HepG2 (cell line): ENCODE measurements at regions not wholly inside any gene's neighbourhood (a gene's known extent, or its start where the extent isn't known, plus 50 kb on each side); places are given as distances from the start of the nearest gene placed in this dataset.

Source experiments
- ATAC-seq: fragments of 200-7000 bp; cut with Tn5 transposase; 3 replicates; pipeline ENCODE4 v1.9.1; 2020; ENCODE audit warnings: mild to moderate bottlenecking, moderate library complexity
- BruUV-seq: library from RNA; stranded (reverse); fragments of 400-500 nt; replicated peaks from 2 replicates; lab custom pipeline; 2021; lab: Mats Ljungman, UMichigan
- CTCF ChIA-PET: fragments of 300-600 bp; formaldehyde crosslinking; extraction: SDS; loops from one replicate; lab custom pipeline; 2021; ENCODE audit warnings: low total read pairs, inconsistent platforms, low intra/inter-chr PET ratio; lab: Yijun Ruan, JAX
- POLR2A ChIA-PET: fragments of 350-600 bp; sonication (Branson Sonifier 250); formaldehyde crosslinking; loops from one replicate; lab custom pipeline; 2020; ENCODE audit warnings: antibody characterized with exemption, inconsistent platforms; lab: Yijun Ruan, JAX
- DNase-seq: peaks from one replicate; pipeline ENCODE4 v3.0.0-alpha.2; 2015; ENCODE audit warnings: low spot score
- FAIRE-seq: peaks from 3 replicates; lab custom pipeline; 2011; peaks lifted over from hg19 to GRCh38; lab: Jason Lieb, UNC
- H2AFZ ChIP-seq: one replicate; pipeline ENCODE4 v1.6.1; 2011; ENCODE audit warnings: low read length, inconsistent platforms
- H3K27ac ChIP-seq: fragments of 300-600 bp; 3 replicates; pipeline ENCODE4 v1.8.0; 2011; ENCODE audit warnings: mixed run types, mild to moderate bottlenecking, mixed read lengths, low read length, inconsistent platforms; ENCODE audit not compliant: insufficient read depth; ENCODE audit errors: extremely low read length
- H3K27me3 ChIP-seq, 2 experiments: fragments of 200-600 bp in 1 of 2; 2 replicates in 1 of 2; 3 replicates in 1 of 2; pipeline versions ENCODE4 v1.6.0 to v1.8.0; 2011; ENCODE audit warnings: low read length in 2 of 2, mild to moderate bottlenecking in 2 of 2, moderate library complexity in 2 of 2, inconsistent platforms in 1 of 2; ENCODE audit not compliant: insufficient read depth in 2 of 2, control insufficient read depth in 1 of 2
- H3K36me3 ChIP-seq, 2 experiments: fragments of 200-600 bp in 1 of 2; replicated peaks in 1 of 2; 2 replicates in 1 of 2; 3 replicates in 1 of 2; pipeline versions ENCODE4 v1.5.1 to v1.8.0; 2011; ENCODE audit warnings: low read length in 2 of 2, inconsistent platforms in 1 of 2; ENCODE audit not compliant: insufficient read depth in 2 of 2, control insufficient read depth in 1 of 2
- H3K4me1 ChIP-seq: 2 replicates; pipeline ENCODE4 v1.5.1; 2012; ENCODE audit warnings: low read length, inconsistent platforms; ENCODE audit not compliant: insufficient read depth
- H3K4me2 ChIP-seq: 2 replicates; pipeline ENCODE4 v1.6.0; 2011; ENCODE audit warnings: low read depth, low read length, inconsistent platforms
- H3K4me3 ChIP-seq, 3 experiments: fragments of 200-600 bp in 1 of 3; sonication (generic), shearing (Covaris generic) in 1 of 3; replicated peaks in 1 of 3; 2 replicates each; pipeline ENCODE4 v1.5.1; 2011 to 2016; ENCODE audit warnings: low read length in 3 of 3, inconsistent platforms in 2 of 3, low read depth in 2 of 3, mild to moderate bottlenecking in 2 of 3, control low read depth in 1 of 3, mixed read lengths in 1 of 3; ENCODE audit not compliant: insufficient read depth in 1 of 3
- H3K79me2 ChIP-seq: one replicate; pipeline ENCODE4 v1.6.1; 2011; ENCODE audit warnings: low read length, inconsistent platforms; ENCODE audit not compliant: insufficient read depth
- H3K9ac ChIP-seq: 2 replicates; pipeline ENCODE4 v1.6.0; 2011; ENCODE audit warnings: mild to moderate bottlenecking, low read depth, low read length, inconsistent platforms; ENCODE audit not compliant: insufficient read depth
- H3K9me3 ChIP-seq: 2 replicates; pipeline ENCODE4 v1.5.1; 2012; ENCODE audit warnings: mild to moderate bottlenecking, low read length
- H4K20me1 ChIP-seq: 2 replicates; pipeline ENCODE4 v1.6.0; 2011; ENCODE audit warnings: inconsistent platforms, mild to moderate bottlenecking, low read length, moderate library complexity; ENCODE audit not compliant: insufficient read depth
- ARID4A ChIP-seq: sonication (generic); formaldehyde crosslinking; IDR thresholded peaks from 2 replicates; pipeline ENCODE4 v1.5.0; 2020; ENCODE audit warnings: mild to moderate bottlenecking, missing genetic modification reagents, borderline replicate concordance
- DR1 ChIP-seq: sonication (generic); formaldehyde crosslinking; IDR thresholded peaks from 2 replicates; pipeline ENCODE4 v1.8.0; 2021; ENCODE audit warnings: mild to moderate bottlenecking, missing genetic modification reagents, inconsistent platforms
- GFI1 ChIP-seq: sonication (generic); formaldehyde crosslinking; IDR thresholded peaks from 2 replicates; pipeline ENCODE4 v1.5.0; 2020; ENCODE audit warnings: missing genetic modification reagents, mild to moderate bottlenecking, borderline replicate concordance
- GZF1 ChIP-seq: sonication (generic); formaldehyde crosslinking; IDR thresholded peaks from 2 replicates; pipeline ENCODE4 v1.5.1; 2020; ENCODE audit warnings: mild to moderate bottlenecking, missing genetic modification reagents
- HNRNPH1 ChIP-seq: fragments of 200-400 bp; formaldehyde crosslinking; optimal IDR thresholded peaks from 2 replicates; pipeline ENCODE3; 2017; ENCODE audit warnings: mild to moderate bottlenecking, low read depth, low read length
- MEF2D ChIP-seq: sonication (generic); formaldehyde crosslinking; IDR thresholded peaks from 2 replicates; pipeline ENCODE4 v1.5.1; 2020; ENCODE audit warnings: mild to moderate bottlenecking, missing genetic modification reagents
- NBN ChIP-seq: fragments of 450-650 bp; conservative IDR thresholded peaks from 2 replicates; pipeline ENCODE4 v1.6.1; 2017
- NFKB2 ChIP-seq: sonication (generic); formaldehyde crosslinking; IDR thresholded peaks from 2 replicates; pipeline ENCODE4 v1.4.0; 2020; ENCODE audit warnings: missing genetic modification reagents, borderline replicate concordance
- POGK ChIP-seq: sonication (generic); formaldehyde crosslinking; conservative IDR thresholded peaks from 2 replicates; pipeline ENCODE4 v1.8.0; 2022; ENCODE audit warnings: mild to moderate bottlenecking, moderate library complexity, missing genetic modification reagents
- POLR2A ChIP-seq, 2 experiments: IDR thresholded peaks; 2 replicates each; pipeline ENCODE4 v1.6.1; 2011; ENCODE audit warnings: low read depth in 2 of 2, low read length in 2 of 2, mild to moderate bottlenecking in 1 of 2, moderate library complexity in 1 of 2; ENCODE audit not compliant: insufficient read depth in 1 of 2
- TBX3 ChIP-seq: fragments of 450-650 bp; IDR thresholded peaks from 2 replicates; pipeline ENCODE4 v1.6.1; 2017; ENCODE audit warnings: antibody characterized with exemption, mild to moderate bottlenecking, inconsistent platforms, borderline replicate concordance
- ZBTB44 ChIP-seq: sonication (generic); formaldehyde crosslinking; IDR thresholded peaks from 2 replicates; pipeline ENCODE4 v1.4.0; 2020; ENCODE audit warnings: missing genetic modification reagents
- ZNF333 ChIP-seq: sonication (generic); formaldehyde crosslinking; IDR thresholded peaks from 2 replicates; pipeline ENCODE4 v1.4.0; 2020; ENCODE audit warnings: mild to moderate bottlenecking, missing genetic modification reagents, borderline replicate concordance
- ZNF383 ChIP-seq: sonication (generic); formaldehyde crosslinking; IDR thresholded peaks from 2 replicates; pipeline ENCODE4 v1.4.0; 2020; ENCODE audit warnings: missing genetic modification reagents, mild to moderate bottlenecking, borderline replicate concordance
- ZNF724P ChIP-seq: sonication (generic); formaldehyde crosslinking; IDR thresholded peaks from 2 replicates; pipeline ENCODE4 v1.8.0; 2022; ENCODE audit warnings: missing genetic modification reagents, borderline replicate concordance
- ZNF766 ChIP-seq: sonication (generic); formaldehyde crosslinking; IDR thresholded peaks from 2 replicates; pipeline ENCODE4 v1.5.0; 2020; ENCODE audit warnings: missing genetic modification reagents, borderline replicate concordance
- ZNF775 ChIP-seq: sonication (generic); formaldehyde crosslinking; IDR thresholded peaks from 2 replicates; pipeline ENCODE4 v1.4.0; 2020; ENCODE audit warnings: missing genetic modification reagents, mild to moderate bottlenecking, moderate library complexity, borderline replicate concordance
- WGBS: methylation state at CpG from one replicate; pipeline ENCODE4 v1.1.6; 2017; ENCODE audit warnings: low lambda C conversion rate; 5-methylcytosine and 5-hydroxymethylcytosine counted together
- in situ Hi-C: cut with HindIII; loops from 2 replicates; pipeline ENCODE4 v1.10.0; 2017; ENCODE audit warnings: low pct_unique_long_range_greater_than_20kb; ENCODE audit not compliant: extremely low pct_ligation_motif_present
- intact Hi-C: fragments of 100-400 bp; cut with micrococcal nuclease; formaldehyde crosslinking; loops from one replicate; pipeline ENCODE4 v1.10.0; 2022; ENCODE audit not compliant: unreplicated experiment

- ChIA-PET CTCF (no interaction called here), POLR2A (no interaction called here)
- Histone ChIP-seq H3K4me1 (no peaks in the 10 kb centered on the region), H4K20me1 (no peaks in the 10 kb centered on the region), H3K4me2 (no peak overlapping the region), H3K9ac (no peak overlapping the region), H3K36me3 (no peaks in the 10 kb centered on the region), H3K27ac (no peak overlapping the region), H3K9me3 (no peaks in the 10 kb centered on the region), H3K4me3 (no peak overlapping the region), H3K27me3 (0 out of 5 replicates have a peak, but pooled peaks cover 0 to 11% of the 10 kb centered on the region in 2 experiments), H3K79me2 (no peaks in the 10 kb centered on the region), H2AFZ (no peak overlapping the region)
- TF ChIP-seq POLR2A (IDR thresholded peaks at IDR 0.05; ENCODE audit: insufficient read depth in 1 of 2, low read depth in 2 of 2, low read length in 2 of 2) = no peak
- TF ChIP-seq NFKB2 (CRISPR knock-in tag) = no peak
- TF ChIP-seq GFI1 (CRISPR knock-in tag) = no peak
- no peak for TF ChIP-seq TBX3
- TF ChIP-seq ZNF383 (CRISPR knock-in tag) = no peak
- no peak for TF ChIP-seq ZNF333 (CRISPR knock-in tag)
- no peak for TF ChIP-seq ZNF775 (CRISPR knock-in tag)
- no peak for TF ChIP-seq NBN
- no peak for TF ChIP-seq POGK (CRISPR knock-in tag)
- TF ChIP-seq MEF2D (CRISPR knock-in tag) = no peak
- TF ChIP-seq ZNF724P = no peak
- no peak for TF ChIP-seq HNRNPH1
- no peak for TF ChIP-seq DR1 (CRISPR knock-in tag)
- no peak for TF ChIP-seq GZF1
- TF ChIP-seq ZNF766 (CRISPR knock-in tag) = no peak
- no peak for TF ChIP-seq ZBTB44 (CRISPR knock-in tag)
- TF ChIP-seq ARID4A = no peak
- 54% methylated on average over 8 of the region's 8 CpGs for WGBS
- no TSS peak for BruUV-seq
- in situ Hi-C loops (no loop called here), intact Hi-C loops (no loop called here)
- FAIRE-seq (no peak), ATAC-seq (no peak), DNase-seq (no peak)
Measured at GRCh38 chr2:239621611-239622010, 220.8 kb upstream of the HDAC4 start.
